GM23338 (cell line): ENCODE measurements at regions not wholly inside any gene's neighbourhood (a gene's known extent, or its start where the extent isn't known, plus 50 kb on each side); places are given as distances from the start of the nearest gene placed in this dataset.

Experiments
- ATAC-seq: fragments of 200-7000 bp; cut with Tn5 transposase; 3 replicates; pipeline ENCODE4 v1.9.1; 2020
- DNase-seq: peaks from one replicate; pipeline ENCODE4 v3.0.0-alpha.2; 2015; ENCODE audit warnings: low spot score
- H2AFZ ChIP-seq: fragments of 200-600 bp; sonication (generic); 2 replicates; pipeline ENCODE4 v1.8.0; 2016; ENCODE audit warnings: antibody characterized with exemption, mild to moderate bottlenecking, moderate library complexity
- H3F3A ChIP-seq: fragments of 200-600 bp; sonication (generic); replicated peaks from 2 replicates; pipeline ENCODE4 v1.8.0; 2017; ENCODE audit warnings: antibody characterized with exemption, mixed run types, low read depth
- H3K27ac ChIP-seq: fragments of 200-600 bp; sonication (generic); 2 replicates; pipeline ENCODE4 v1.6.1; 2016; ENCODE audit warnings: low read depth
- H3K27me3 ChIP-seq: fragments of 200-600 bp; sonication (generic); 2 replicates; pipeline ENCODE4 v1.8.0; 2016; ENCODE audit warnings: mild to moderate bottlenecking, mixed run types, moderate library complexity; ENCODE audit not compliant: insufficient read depth
- H3K36me3 ChIP-seq: fragments of 200-600 bp; sonication (generic); 2 replicates; pipeline ENCODE4 v1.8.0; 2016; ENCODE audit warnings: mild to moderate bottlenecking; ENCODE audit not compliant: insufficient read depth
- H3K4me1 ChIP-seq: fragments of 200-600 bp; sonication (generic); 2 replicates; pipeline ENCODE4 v1.8.0; 2016; ENCODE audit warnings: mild to moderate bottlenecking, moderate library complexity; ENCODE audit not compliant: insufficient read depth
- H3K4me2 ChIP-seq: fragments of 200-600 bp; sonication (generic); 2 replicates; pipeline ENCODE4 v1.7.1; 2017; ENCODE audit warnings: mixed run types
- H3K4me3 ChIP-seq: fragments of 200-600 bp; sonication (generic); 2 replicates; pipeline ENCODE4 v1.6.1; 2016; ENCODE audit warnings: mixed run types
- H3K79me2 ChIP-seq: fragments of 200-600 bp; sonication (generic); replicated peaks from 2 replicates; pipeline ENCODE4 v1.8.0; 2017; ENCODE audit warnings: mild to moderate bottlenecking; ENCODE audit not compliant: insufficient read depth
- H3K9me2 ChIP-seq: fragments of 200-600 bp; sonication (generic); 2 replicates; pipeline ENCODE4 v1.8.0; 2017; ENCODE audit not compliant: insufficient read depth
- H4K20me1 ChIP-seq: fragments of 200-600 bp; sonication (generic); replicated peaks from 2 replicates; pipeline ENCODE4 v1.8.0; 2017; ENCODE audit warnings: mild to moderate bottlenecking; ENCODE audit not compliant: insufficient read depth
- H3K27ac Mint-ChIP-seq: 2 replicates; pipeline ENCODE4 v1.8.0; 2020; ENCODE audit warnings: inconsistent platforms, mild to moderate bottlenecking, moderate library complexity, mixed read lengths
- H3K27me3 Mint-ChIP-seq: 3 replicates; pipeline ENCODE4 v1.8.0; 2022; ENCODE audit warnings: low read depth, mild to moderate bottlenecking, moderate library complexity, mixed read lengths, inconsistent platforms; ENCODE audit not compliant: insufficient read depth, poor library complexity
- H3K36me3 Mint-ChIP-seq: 3 replicates; pipeline ENCODE4 v1.8.0; 2021; ENCODE audit warnings: low read depth, mild to moderate bottlenecking, inconsistent platforms, moderate library complexity, mixed read lengths
- H3K4me1 Mint-ChIP-seq: 3 replicates; pipeline ENCODE4 v1.8.0; 2020; ENCODE audit warnings: mild to moderate bottlenecking, inconsistent platforms, mixed read lengths
- H3K4me3 Mint-ChIP-seq: 3 replicates; pipeline ENCODE4 v1.8.0; 2021; ENCODE audit warnings: moderate library complexity, mild to moderate bottlenecking, inconsistent platforms, mixed read lengths
- H3K9me3 Mint-ChIP-seq: 3 replicates; pipeline ENCODE4 v1.8.0; 2020; ENCODE audit warnings: moderate library complexity, mild to moderate bottlenecking, inconsistent platforms, mixed read lengths
- CTCF ChIP-seq, 2 experiments: fragments of 200-600 bp in 1 of 2; sonication (generic) in 1 of 2; conservative IDR thresholded peaks; 2 replicates each; pipeline versions ENCODE4 v1.5.1 to v1.6.1; 2016 to 2017; ENCODE audit warnings: antibody characterized with exemption in 2 of 2, low read depth in 2 of 2, mild to moderate bottlenecking in 2 of 2, moderate library complexity in 1 of 2
- EZH2 ChIP-seq: fragments of 200-600 bp; sonication (generic); IDR thresholded peaks from one replicate; pipeline ENCODE4 v1.8.0; 2017; ENCODE audit warnings: antibody characterized with exemption, mild to moderate bottlenecking, low read depth; ENCODE audit not compliant: unreplicated experiment
- POLR2AphosphoS5 ChIP-seq: IDR thresholded peaks from 2 replicates; pipeline ENCODE4 v1.6.1; 2016; ENCODE audit warnings: antibody characterized with exemption, low read depth
- ZNF114 ChIP-seq: fragments of 250-450 bp; sonication (Bioruptor Pico); IDR thresholded peaks from 2 replicates; pipeline ENCODE4 v1.5.0; 2020; ENCODE audit warnings: mild to moderate bottlenecking, moderate library complexity
- ZNF331 ChIP-seq: fragments of 250-450 bp; sonication (Bioruptor Pico); IDR thresholded peaks from 2 replicates; pipeline ENCODE4 v1.5.0; 2020; ENCODE audit warnings: low read depth, mild to moderate bottlenecking, moderate library complexity
- TF ChIP-seq, protein P1 (sequence below): fragments of 250-450 bp; sonication (Bioruptor Pico); IDR thresholded peaks from 2 replicates; pipeline ENCODE4 v1.5.0; 2020; ENCODE audit warnings: mild to moderate bottlenecking, moderate library complexity

DNA sequence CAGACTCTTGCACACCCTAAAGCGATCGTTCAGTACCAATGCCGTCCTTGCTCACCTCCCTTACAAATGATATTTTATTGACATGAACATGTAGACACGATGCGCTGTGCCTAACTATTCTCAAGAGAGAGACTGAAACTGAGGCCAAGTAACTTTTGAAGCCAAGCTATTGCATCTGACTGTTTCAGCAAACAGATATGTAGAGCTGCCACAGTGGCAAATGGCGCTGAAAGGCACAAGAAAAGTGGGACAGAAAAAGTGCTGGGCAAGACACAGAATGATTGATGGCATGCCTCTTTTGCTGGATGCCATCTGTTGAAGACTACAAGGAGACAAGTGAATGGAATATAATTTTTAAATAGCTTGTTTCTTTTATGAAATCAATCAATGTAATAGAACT lies 1157.2 kb upstream of the ADGRL4 start (continued):
- TF ChIP-seq, protein P1, sequence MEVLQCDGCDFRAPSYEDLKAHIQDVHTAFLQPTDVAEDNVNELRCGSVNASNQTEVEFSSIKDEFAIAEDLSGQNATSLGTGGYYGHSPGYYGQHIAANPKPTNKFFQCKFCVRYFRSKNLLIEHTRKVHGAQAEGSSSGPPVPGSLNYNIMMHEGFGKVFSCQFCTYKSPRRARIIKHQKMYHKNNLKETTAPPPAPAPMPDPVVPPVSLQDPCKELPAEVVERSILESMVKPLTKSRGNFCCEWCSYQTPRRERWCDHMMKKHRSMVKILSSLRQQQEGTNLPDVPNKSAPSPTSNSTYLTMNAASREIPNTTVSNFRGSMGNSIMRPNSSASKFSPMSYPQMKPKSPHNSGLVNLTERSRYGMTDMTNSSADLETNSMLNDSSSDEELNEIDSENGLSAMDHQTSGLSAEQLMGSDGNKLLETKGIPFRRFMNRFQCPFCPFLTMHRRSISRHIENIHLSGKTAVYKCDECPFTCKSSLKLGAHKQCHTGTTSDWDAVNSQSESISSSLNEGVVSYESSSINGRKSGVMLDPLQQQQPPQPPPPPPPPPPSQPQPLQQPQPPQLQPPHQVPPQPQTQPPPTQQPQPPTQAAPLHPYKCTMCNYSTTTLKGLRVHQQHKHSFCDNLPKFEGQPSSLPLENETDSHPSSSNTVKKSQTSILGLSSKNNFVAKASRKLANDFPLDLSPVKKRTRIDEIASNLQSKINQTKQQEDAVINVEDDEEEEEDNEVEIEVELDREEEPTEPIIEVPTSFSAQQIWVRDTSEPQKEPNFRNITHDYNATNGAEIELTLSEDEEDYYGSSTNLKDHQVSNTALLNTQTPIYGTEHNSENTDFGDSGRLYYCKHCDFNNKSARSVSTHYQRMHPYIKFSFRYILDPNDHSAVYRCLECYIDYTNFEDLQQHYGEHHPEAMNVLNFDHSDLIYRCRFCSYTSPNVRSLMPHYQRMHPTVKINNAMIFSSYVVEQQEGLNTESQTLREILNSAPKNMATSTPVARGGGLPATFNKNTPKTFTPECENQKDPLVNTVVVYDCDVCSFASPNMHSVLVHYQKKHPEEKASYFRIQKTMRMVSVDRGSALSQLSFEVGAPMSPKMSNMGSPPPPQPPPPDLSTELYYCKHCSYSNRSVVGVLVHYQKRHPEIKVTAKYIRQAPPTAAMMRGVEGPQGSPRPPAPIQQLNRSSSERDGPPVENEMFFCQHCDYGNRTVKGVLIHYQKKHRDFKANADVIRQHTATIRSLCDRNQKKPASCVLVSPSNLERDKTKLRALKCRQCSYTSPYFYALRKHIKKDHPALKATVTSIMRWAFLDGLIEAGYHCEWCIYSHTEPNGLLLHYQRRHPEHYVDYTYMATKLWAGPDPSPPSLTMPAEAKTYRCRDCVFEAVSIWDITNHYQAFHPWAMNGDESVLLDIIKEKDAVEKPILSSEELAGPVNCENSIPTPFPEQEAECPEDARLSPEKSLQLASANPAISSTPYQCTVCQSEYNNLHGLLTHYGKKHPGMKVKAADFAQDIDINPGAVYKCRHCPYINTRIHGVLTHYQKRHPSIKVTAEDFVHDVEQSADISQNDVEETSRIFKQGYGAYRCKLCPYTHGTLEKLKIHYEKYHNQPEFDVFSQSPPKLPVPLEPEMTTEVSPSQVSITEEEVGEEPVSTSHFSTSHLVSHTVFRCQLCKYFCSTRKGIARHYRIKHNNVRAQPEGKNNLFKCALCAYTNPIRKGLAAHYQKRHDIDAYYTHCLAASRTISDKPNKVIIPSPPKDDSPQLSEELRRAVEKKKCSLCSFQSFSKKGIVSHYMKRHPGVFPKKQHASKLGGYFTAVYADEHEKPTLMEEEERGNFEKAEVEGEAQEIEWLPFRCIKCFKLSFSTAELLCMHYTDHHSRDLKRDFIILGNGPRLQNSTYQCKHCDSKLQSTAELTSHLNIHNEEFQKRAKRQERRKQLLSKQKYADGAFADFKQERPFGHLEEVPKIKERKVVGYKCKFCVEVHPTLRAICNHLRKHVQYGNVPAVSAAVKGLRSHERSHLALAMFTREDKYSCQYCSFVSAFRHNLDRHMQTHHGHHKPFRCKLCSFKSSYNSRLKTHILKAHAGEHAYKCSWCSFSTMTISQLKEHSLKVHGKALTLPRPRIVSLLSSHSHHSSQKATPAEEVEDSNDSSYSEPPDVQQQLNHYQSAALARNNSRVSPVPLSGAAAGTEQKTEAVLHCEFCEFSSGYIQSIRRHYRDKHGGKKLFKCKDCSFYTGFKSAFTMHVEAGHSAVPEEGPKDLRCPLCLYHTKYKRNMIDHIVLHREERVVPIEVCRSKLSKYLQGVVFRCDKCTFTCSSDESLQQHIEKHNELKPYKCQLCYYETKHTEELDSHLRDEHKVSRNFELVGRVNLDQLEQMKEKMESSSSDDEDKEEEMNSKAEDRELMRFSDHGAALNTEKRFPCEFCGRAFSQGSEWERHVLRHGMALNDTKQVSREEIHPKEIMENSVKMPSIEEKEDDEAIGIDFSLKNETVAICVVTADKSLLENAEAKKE (CRISPR knock-in tag) = no peak
- TF ChIP-seq CTCF (conservative IDR thresholded peaks at IDR 0.05; ENCODE audit: low read depth in 2 of 2) (no peak), ZNF331 (CRISPR knock-in tag) (no peak), ZNF114 (no peak), EZH2 (no peak), POLR2AphosphoS5 (no peak)

DNA sequence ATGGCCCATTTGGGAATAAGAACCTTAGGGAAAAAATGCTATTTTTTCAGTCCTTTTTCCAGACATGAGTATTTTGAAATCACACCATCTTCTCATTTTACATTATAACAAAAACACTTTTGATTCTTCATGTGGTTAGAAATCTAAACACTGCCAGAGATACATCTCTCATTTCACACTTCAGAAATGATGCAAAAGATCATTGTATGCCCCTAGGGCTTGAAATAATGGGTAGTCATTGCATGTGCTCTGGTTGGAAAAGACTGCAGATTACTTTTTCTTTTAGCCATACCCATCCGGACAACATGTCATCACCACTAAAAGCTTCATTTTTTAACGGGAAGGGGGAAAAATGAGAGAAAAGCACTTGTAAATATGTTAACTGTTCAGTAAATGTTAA lies 1152.2 kb upstream of the ADGRL4 start:
- Histone ChIP-seq H2AFZ (no peak overlapping the region), H3K4me3 (no peak overlapping the region), H3K4me2 (no peak overlapping the region), H3K9me2 (no peaks in the 10 kb centered on the region), H3K36me3 (no peaks in the 10 kb centered on the region), H3F3A (no peaks in the 10 kb centered on the region), H3K79me2 (no peaks in the 10 kb centered on the region), H4K20me1 (no peaks in the 10 kb centered on the region), H3K27me3 (no peaks in the 10 kb centered on the region), H3K4me1 (peaks cover 24% of the 10 kb centered on the region), H3K27ac (no peak overlapping the region)
- Mint-ChIP-seq H3K4me3 (no peak overlapping the region), H3K27me3 (no peaks in the 10 kb centered on the region), H3K4me1 (peaks cover 32% of the 10 kb centered on the region), H3K9me3 (peaks cover 2% of the 10 kb centered on the region; the same call in 1 of the 3 replicates), H3K36me3 (no peaks in the 10 kb centered on the region; the same call in 2 of the 3 replicates), H3K27ac (no peak overlapping the region)
- DNase-seq (no peak), ATAC-seq (no peak)
- TF ChIP-seq ZNF114 = no peak
